ENCODE measurements at regions not wholly inside any gene's neighbourhood (a gene's known extent, or its start where the extent isn't known, plus 50 kb on each side); places are given as distances from the start of the nearest gene placed in this dataset.
"Not testable (repeated sequence)": the region's sequence is repeated elsewhere in the genome, so short reads cannot be mapped to it uniquely, and the experiment has no call there.

GRCh38 chr2:145000376-145000775 lies 480.5 kb upstream of the ZEB2 start:
- DNase-seq: no peak

GRCh38 chr2:144999936-145000335 lies 480.0 kb upstream of the ZEB2 start:
- DNase-seq: no peak

- DNase-seq: no peak
These were observed 479.4 kb upstream of the ZEB2 start for GRCh38 chr2:144999071-144999875.

GRCh38 chr2:144998435-144998834 lies 478.5 kb upstream of the ZEB2 start:
- DNase-seq: no peak

GRCh38 chr2:144996225-144996795 lies 476.4 kb upstream of the ZEB2 start:
- DNase-seq: no peak

- peak; percentile 30 for DNase-seq
These were observed 475.6 kb upstream of the ZEB2 start for GRCh38 chr2:144995482-144995881.

- no peak for DNase-seq
These were observed 470.7 kb upstream of the ZEB2 start for GRCh38 chr2:144990661-144991060.

- no peak for DNase-seq
These were observed 469.8 kb upstream of the ZEB2 start for GRCh38 chr2:144989579-144990270.

GRCh38 chr2:144988591-144988990 lies 468.7 kb upstream of the ZEB2 start:
- DNase-seq: no peak

GRCh38 chr2:144986691-144987090 lies 466.8 kb upstream of the ZEB2 start:
- no peak for DNase-seq

GRCh38 chr2:144984038-144984437 lies 464.1 kb upstream of the ZEB2 start:
- DNase-seq: no peak

- no peak for DNase-seq
These were observed 463.2 kb upstream of the ZEB2 start for GRCh38 chr2:144983107-144983506.

GRCh38 chr2:144982481-144982880 lies 462.6 kb upstream of the ZEB2 start:
- no peak for DNase-seq

GRCh38 chr2:144975881-144976280 lies 456.0 kb upstream of the ZEB2 start:
- no peak for DNase-seq

- no peak for DNase-seq
These were observed 452.8 kb upstream of the ZEB2 start for GRCh38 chr2:144972676-144973075.

GRCh38 chr2:144971786-144972335 lies 451.9 kb upstream of the ZEB2 start:
- no peak for DNase-seq

GRCh38 chr2:144970410-144970809 lies 450.5 kb upstream of the ZEB2 start:
- DNase-seq: not testable (repeated sequence)

GRCh38 chr2:144969564-144969963 lies 449.6 kb upstream of the ZEB2 start:
- not testable (repeated sequence) for DNase-seq

GRCh38 chr2:144967961-144968360 lies 448.0 kb upstream of the ZEB2 start:
- DNase-seq: no peak

- DNase-seq: no peak
These were observed 445.3 kb upstream of the ZEB2 start for GRCh38 chr2:144965172-144965571.

GRCh38 chr2:144963031-144963430 lies 443.1 kb upstream of the ZEB2 start:
- no peak for DNase-seq

GRCh38 chr2:144959416-144959815 lies 439.5 kb upstream of the ZEB2 start:
- DNase-seq: no peak

- DNase-seq: no peak
These were observed 431.1 kb upstream of the ZEB2 start for GRCh38 chr2:144950899-144951560.
